A549 (cell line): ENCODE measurements at regions not wholly inside any gene's neighbourhood (a gene's known extent, or its start where the extent isn't known, plus 50 kb on each side); places are given as distances from the start of the nearest gene placed in this dataset.

Source experiments
- ATAC-seq, 2 experiments: fragments of 200-7000 bp in 1 of 2; fragments of >200 bp in 1 of 2; cut with Nextera tagmentation in 1 of 2; cut with Tn5 transposase in 1 of 2; 3 replicates each; pipeline versions ENCODE4 v1.8.0 to v1.9.1; 2018 to 2020; ENCODE audit warnings: mild to moderate bottlenecking in 1 of 2, moderate library complexity in 1 of 2
- CTCF ChIA-PET: fragments of 300-600 bp; sonication (Branson Sonifier 250); formaldehyde crosslinking; extraction: SDS; loops from one replicate; lab custom pipeline; 2021; ENCODE audit warnings: antibody characterized with exemption, inconsistent platforms; lab: Yijun Ruan, JAX
- POLR2A ChIA-PET: fragments of 350-600 bp; formaldehyde crosslinking; extraction: SDS; loops from one replicate; lab custom pipeline; 2021; ENCODE audit warnings: antibody characterized with exemption, inconsistent platforms; lab: Yijun Ruan, JAX
- DNase-seq, 2 experiments: peaks; one replicate each; pipeline versions ENCODE4 v3.0.0 to v3.0.0-alpha.2; 2011 to 2016; ENCODE audit warnings: low read depth in 1 of 2, low spot score in 1 of 2
- FAIRE-seq: peaks from 2 replicates; lab custom pipeline; 2011; peaks lifted over from hg19 to GRCh38; lab: Jason Lieb, UNC
- H3K27ac ChIP-seq, 2 experiments: fragments of >200 bp; sonication (Bioruptor Twin); formaldehyde crosslinking; 3 replicates each; pipeline ENCODE4 v1.5.1; 2016 to 2017
- H3K4me1 ChIP-seq: fragments of >200 bp; sonication (Bioruptor Twin); formaldehyde crosslinking; 3 replicates; pipeline ENCODE4 v1.6.1; 2016
- H3K4me2 ChIP-seq: fragments of >200 bp; sonication (Bioruptor Twin); formaldehyde crosslinking; 3 replicates; pipeline ENCODE4 v1.6.1; 2016
- H3K4me3 ChIP-seq: fragments of >200 bp; sonication (Bioruptor Twin); formaldehyde crosslinking; 3 replicates; pipeline ENCODE4 v1.5.1; 2016
- H3K9me3 ChIP-seq: fragments of >200 bp; sonication (Bioruptor Twin); formaldehyde crosslinking; 3 replicates; pipeline ENCODE4 v1.6.1; 2016
- BHLHE40 ChIP-seq: IDR thresholded peaks from 2 replicates; pipeline ENCODE4 v1.6.1; 2012; ENCODE audit warnings: low read depth, low read length, inconsistent platforms
- CBX2 ChIP-seq: fragments of 200-600 bp; sonication (generic); IDR thresholded peaks from 2 replicates; pipeline ENCODE4 v1.6.1; 2016; ENCODE audit warnings: low read depth, mild to moderate bottlenecking, borderline replicate concordance
- CEBPB ChIP-seq, 2 experiments: fragments of >200 bp in 1 of 2; sonication (Bioruptor Twin) in 1 of 2; formaldehyde crosslinking in 1 of 2; IDR thresholded peaks; 2 replicates each; pipeline ENCODE4 v1.6.1; 2012 to 2016
- CTCF ChIP-seq: fragments of >200 bp; sonication (Bioruptor Twin); formaldehyde crosslinking; IDR thresholded peaks from 3 replicates; pipeline ENCODE4 v1.5.1; 2016
- HMGXB4 ChIP-seq: fragments of 250-450 bp; sonication (Bioruptor Pico); IDR thresholded peaks from 2 replicates; pipeline ENCODE4 v1.5.0; 2021; ENCODE audit warnings: mild to moderate bottlenecking, moderate library complexity, borderline replicate concordance
- JUNB ChIP-seq: fragments of >200 bp; sonication (Bioruptor Twin); formaldehyde crosslinking; IDR thresholded peaks from 2 replicates; pipeline ENCODE4 v1.6.1; 2016
- KDM1A ChIP-seq: fragments of 200-600 bp; sonication (generic); IDR thresholded peaks from 2 replicates; pipeline ENCODE4 v1.6.1; 2016; ENCODE audit warnings: low read depth, mild to moderate bottlenecking
- KDM5A ChIP-seq: fragments of 200-600 bp; sonication (generic); IDR thresholded peaks from 2 replicates; pipeline ENCODE4 v1.6.1; 2016; ENCODE audit warnings: antibody characterized with exemption, mild to moderate bottlenecking
- MAX ChIP-seq: IDR thresholded peaks from 2 replicates; pipeline ENCODE4 v1.6.1; 2012
- NPAS2 ChIP-seq: fragments of 250-450 bp; sonication (Bioruptor Pico); IDR thresholded peaks from 2 replicates; pipeline ENCODE4 v1.8.0; 2022; ENCODE audit warnings: mild to moderate bottlenecking, moderate library complexity, borderline replicate concordance
- NR3C1 ChIP-seq: fragments of >200 bp; sonication (Bioruptor Twin); formaldehyde crosslinking; IDR thresholded peaks from 3 replicates; pipeline ENCODE4 v1.6.1; 2017
- PBX3 ChIP-seq: IDR thresholded peaks from 2 replicates; pipeline ENCODE4 v1.6.1; 2012
- RAD21 ChIP-seq, 2 experiments: fragments of >200 bp in 1 of 2; sonication (Bioruptor Twin) in 1 of 2; formaldehyde crosslinking in 1 of 2; IDR thresholded peaks in 1 of 2; conservative IDR thresholded peaks in 1 of 2; 2 replicates in 1 of 2; 3 replicates in 1 of 2; pipeline ENCODE4 v1.6.1; 2012 to 2018; ENCODE audit warnings: inconsistent platforms in 1 of 2
- RARB ChIP-seq: fragments of 250-450 bp; sonication (Bioruptor Pico); IDR thresholded peaks from 2 replicates; pipeline ENCODE4 v1.8.0; 2021; ENCODE audit warnings: mild to moderate bottlenecking, moderate library complexity
- RCOR1 ChIP-seq: fragments of 150-350 bp; IDR thresholded peaks from 2 replicates; pipeline ENCODE4 v1.6.1; 2014; ENCODE audit warnings: antibody characterized with exemption, low read length, low read depth
- REST ChIP-seq: fragments of 200-600 bp; sonication (generic); IDR thresholded peaks from 2 replicates; pipeline ENCODE4 v1.6.1; 2016; ENCODE audit warnings: antibody characterized with exemption, mild to moderate bottlenecking, moderate library complexity
- TFCP2L1 ChIP-seq: fragments of 250-450 bp; sonication (Bioruptor Pico); IDR thresholded peaks from 2 replicates; pipeline ENCODE4 v1.5.0; 2021; ENCODE audit warnings: mild to moderate bottlenecking
- ZC3H11A ChIP-seq: fragments of 450-650 bp; IDR thresholded peaks from 2 replicates; pipeline ENCODE4 v1.6.1; 2014; ENCODE audit warnings: antibody characterized with exemption, mild to moderate bottlenecking
- ZSCAN20 ChIP-seq: fragments of 250-450 bp; sonication (Bioruptor Pico); IDR thresholded peaks from 2 replicates; pipeline ENCODE4 v1.8.0; 2022; ENCODE audit warnings: mild to moderate bottlenecking, moderate library complexity
- WGBS: methylation state at CpG from one replicate; pipeline ENCODE4 v1.1.6; 2017; ENCODE audit errors: missing lambda C conversion rate; 5-methylcytosine and 5-hydroxymethylcytosine counted together

GRCh38 chr7:109821156-109821555 is 1251.5 kb downstream of the DNAJB9 start:
- Histone ChIP-seq H3K4me2 (no peak overlapping the region), H3K27ac (no peak overlapping the region), H3K4me3 (no peak overlapping the region), H3K9me3 (no peaks in the 10 kb centered on the region), H3K4me1 (no peaks in the 10 kb centered on the region)
- WGBS = 2% methylated on average over 2 of the region's 2 CpGs
- TF ChIP-seq RAD21 (conservative IDR thresholded peaks at IDR 0.05 in 1 of 2, IDR thresholded peaks at IDR 0.05 in 1 of 2) (no peak), RCOR1 (no peak), NPAS2 (CRISPR knock-in tag) (no peak), RARB (CRISPR knock-in tag) (no peak), ZSCAN20 (no peak)
- FAIRE-seq (no peak), DNase-seq (no peak), ATAC-seq (no peak)
- ChIA-PET POLR2A (no interaction called here), CTCF (interaction anchor here (0.7 kb wide), 1 partner anchor 441 kb away, joined by 3 read pairs; no protein-coding TSS in a partner anchor)

GRCh38 chr7:109834851-109835250 is 1256.1 kb upstream of the LRRN3 start:
- H3K4me3 ChIP-seq = no peak overlapping the region
- H3K4me2 ChIP-seq = no peak overlapping the region
- ATAC-seq (no peak), DNase-seq (no peak), FAIRE-seq (no peak)
- no peaks in the 10 kb centered on the region for H3K4me1 ChIP-seq
- H3K27ac ChIP-seq = no peak overlapping the region
- ChIA-PET POLR2A (no interaction called here), CTCF (no interaction called here)
- TF ChIP-seq TFCP2L1 = no peak
- TF ChIP-seq JUNB = no peak
- no peak for TF ChIP-seq CEBPB (IDR thresholded peaks at IDR 0.05)
- no peak for TF ChIP-seq RARB (CRISPR knock-in tag)
- TF ChIP-seq PBX3 = no peak
- TF ChIP-seq KDM1A = no peak
- no peak for TF ChIP-seq KDM5A
- TF ChIP-seq ZC3H11A = no peak
- TF ChIP-seq CBX2 = no peak
- TF ChIP-seq MAX = no peak
- no peak for TF ChIP-seq RAD21 (conservative IDR thresholded peaks at IDR 0.05 in 1 of 2, IDR thresholded peaks at IDR 0.05 in 1 of 2)
- TF ChIP-seq CTCF = no peak
- no peak for TF ChIP-seq BHLHE40
- no peak for TF ChIP-seq NR3C1
- TF ChIP-seq REST = no peak
- TF ChIP-seq HMGXB4 (CRISPR knock-in tag) = no peak
- H3K9me3 ChIP-seq = no peaks in the 10 kb centered on the region
